ENCODE measurements at regions not wholly inside any gene's neighbourhood (a gene's known extent, or its start where the extent isn't known, plus 50 kb on each side); places are given as distances from the start of the nearest gene placed in this dataset.

- Mint-ChIP-seq H3K9me3 (no peaks in the 10 kb centered on the region), H3K4me3 (no peak overlapping the region), H3K27ac (no peak overlapping the region), H3K36me3 (ENCODE audit: low read depth) (no peaks in the 10 kb centered on the region), H3K27me3 (ENCODE audit: insufficient read depth) (no peaks in the 10 kb centered on the region), H3K4me1 (peaks cover 3% of the 10 kb centered on the region)
- Histone ChIP-seq H3K4me3 (ENCODE audit: low read length) (no peak overlapping the region), H3K4me1 (ENCODE audit: control insufficient read depth, insufficient read depth, low read length) (no peaks in the 10 kb centered on the region), H3K27ac (ENCODE audit: low read depth, low read length) (no peak overlapping the region), H3K27me3 (ENCODE audit: control insufficient read depth, insufficient read depth, low read length, poor library complexity, severe bottlenecking) (no peaks in the 10 kb centered on the region), H3K36me3 (ENCODE audit: control insufficient read depth, insufficient read depth, low read length) (no peaks in the 10 kb centered on the region), H3K9ac (ENCODE audit: extremely low read depth, low read length, poor library complexity, severe bottlenecking) (no peak overlapping the region), H3K9me3 (ENCODE audit: control insufficient read depth, low read length) (no peaks in the 10 kb centered on the region)
- WGBS, 2 experiments (ENCODE audit: insufficient coverage in 1 of 2, insufficient read length in 1 of 2): 95% methylated on average over 6 of the region's 6 CpGs; no CpG with 5 or more reads in 1 of the 2 experiments
- no peak for TF ChIP-seq CTCF (conservative IDR thresholded peaks at IDR 0.05)
- DNase-seq: no peak
Measured at GRCh38 chr7:138267934-138268333, 191.7 kb downstream of the AKR1D1 start.

- no peak for DNase-seq
- Histone ChIP-seq H3K4me1 (ENCODE audit: control insufficient read depth, insufficient read depth, low read length) (no peaks in the 10 kb centered on the region), H3K9ac (ENCODE audit: extremely low read depth, low read length, poor library complexity, severe bottlenecking) (no peak overlapping the region), H3K9me3 (ENCODE audit: control insufficient read depth, low read length) (no peaks in the 10 kb centered on the region), H3K4me3 (ENCODE audit: low read length) (no peak overlapping the region), H3K27ac (ENCODE audit: low read depth, low read length) (no peak overlapping the region), H3K27me3 (ENCODE audit: control insufficient read depth, insufficient read depth, low read length, poor library complexity, severe bottlenecking) (no peaks in the 10 kb centered on the region), H3K36me3 (ENCODE audit: control insufficient read depth, insufficient read depth, low read length) (no peaks in the 10 kb centered on the region)
- H3K36me3 Mint-ChIP-seq (ENCODE audit: low read depth): no peaks in the 10 kb centered on the region
- no peaks in the 10 kb centered on the region for H3K4me1 Mint-ChIP-seq
- TF ChIP-seq CTCF (conservative IDR thresholded peaks at IDR 0.05): no peak
- H3K27ac Mint-ChIP-seq: no peak overlapping the region
- peaks cover 5% of the 10 kb centered on the region for H3K9me3 Mint-ChIP-seq
- H3K27me3 Mint-ChIP-seq (ENCODE audit: insufficient read depth): no peaks in the 10 kb centered on the region
- no peak overlapping the region for H3K4me3 Mint-ChIP-seq
Measured at GRCh38 chr7:138276891-138277290, 183.2 kb upstream of the TRIM24 start.

- 93% methylated on average over 2 of the region's 2 CpGs; no CpG with 5 or more reads in 1 of the 2 experiments for WGBS, 2 experiments (ENCODE audit: insufficient coverage in 1 of 2, insufficient read length in 1 of 2)
- no peak overlapping the region for H3K9ac ChIP-seq (ENCODE audit: extremely low read depth, low read length, poor library complexity, severe bottlenecking)
- Mint-ChIP-seq H3K9me3 (peaks cover 5% of the 10 kb centered on the region), H3K27ac (no peak overlapping the region), H3K4me1 (no peaks in the 10 kb centered on the region), H3K4me3 (no peak overlapping the region), H3K27me3 (ENCODE audit: insufficient read depth) (no peaks in the 10 kb centered on the region), H3K36me3 (ENCODE audit: low read depth) (no peaks in the 10 kb centered on the region)
- no peaks in the 10 kb centered on the region for H3K9me3 ChIP-seq (ENCODE audit: control insufficient read depth, low read length)
- no peaks in the 10 kb centered on the region for H3K36me3 ChIP-seq (ENCODE audit: control insufficient read depth, insufficient read depth, low read length)
- H3K27ac ChIP-seq (ENCODE audit: low read depth, low read length): no peak overlapping the region
- no peak overlapping the region for H3K4me3 ChIP-seq (ENCODE audit: low read length)
- no peaks in the 10 kb centered on the region for H3K27me3 ChIP-seq (ENCODE audit: control insufficient read depth, insufficient read depth, low read length, poor library complexity, severe bottlenecking)
- H3K4me1 ChIP-seq (ENCODE audit: control insufficient read depth, insufficient read depth, low read length): no peaks in the 10 kb centered on the region
- DNase-seq: no peak
- no peak for TF ChIP-seq CTCF (conservative IDR thresholded peaks at IDR 0.05)
Measured at GRCh38 chr7:138278601-138279000, 181.5 kb upstream of the TRIM24 start.

Measured in endodermal cell (in vitro differentiated cells).